Right lobe of liver (tissue), 6 donors: ENCODE measurements at regions not wholly inside any gene's neighbourhood (a gene's known extent, or its start where the extent isn't known, plus 50 kb on each side); places are given as distances from the start of the nearest gene placed in this dataset.

Experiments used
- ATAC-seq, 4 donors: fragments of 200-7000 bp; cut with Tn5 transposase; one replicate each; pipeline ENCODE4 v1.9.1; 2020; ENCODE audit warnings: mild to moderate bottlenecking in 4 of 4, moderate library complexity in 4 of 4
- DNase-seq, 3 donors: peaks; one replicate each; pipeline ENCODE4 v3.0.0-alpha.2; 2020
- H3K27ac ChIP-seq, 3 donors: fragments of 200-600 bp; one replicate each; pipeline ENCODE4 v1.8.0; 2022
- H3K27me3 ChIP-seq, 2 donors: fragments of 200-600 bp; one replicate each; pipeline ENCODE4 v1.8.0; 2022
- H3K36me3 ChIP-seq, 4 donors: fragments of 200-600 bp; sonication (generic) in 1 of 4; one replicate each; pipeline versions ENCODE4 v1.5.1 to v1.8.0; 2017 to 2022; ENCODE audit warnings: control low read depth in 1 of 4
- H3K4me1 ChIP-seq, 4 donors: fragments of 200-600 bp; sonication (generic) in 1 of 4; one replicate each; pipeline versions ENCODE4 v1.5.1 to v1.8.0; 2017 to 2022; ENCODE audit warnings: control low read depth in 1 of 4
- H3K4me3 ChIP-seq, 3 donors: fragments of 200-600 bp; one replicate each; pipeline ENCODE4 v1.8.0; 2022
- H3K9me3 ChIP-seq, 4 donors: fragments of 200-600 bp; sonication (generic) in 1 of 4; one replicate each; pipeline versions ENCODE4 v1.5.1 to v1.8.0; 2017 to 2022; ENCODE audit warnings: control low read depth in 1 of 4
- POLR2A ChIP-seq: fragments of 450-650 bp; IDR thresholded peaks from one replicate; pipeline ENCODE4 v1.6.1; 2017; ENCODE audit warnings: antibody characterized with exemption, mild to moderate bottlenecking
- WGBS: methylation state at CpG from one replicate; pipeline ENCODE4 v1.1.6; 2018; ENCODE audit warnings: low coverage, low lambda C conversion rate; ENCODE audit not compliant: insufficient coverage; ENCODE audit errors: missing lambda C conversion rate; 5-methylcytosine and 5-hydroxymethylcytosine counted together
- intact Hi-C, 2 donors: fragments of 100-400 bp; cut with DNase I; formaldehyde crosslinking; loops; one replicate each; pipeline versions ENCODE4 v1.11.2 to v1.14.1; 2022
- TF ChIP-seq, protein P1 (sequence below), 4 donors: fragments of 200-600 bp in 3 of 4; fragments of 450-650 bp in 1 of 4; IDR thresholded peaks; one replicate each; pipeline versions ENCODE4 v1.5.1 to v1.8.0; 2016 to 2022; ENCODE audit warnings: antibody characterized with exemption in 4 of 4, mild to moderate bottlenecking in 2 of 4
- donor health status: DM: no; HTN: yes; CAD: no.
- donor health status: DM: no; HTN: no; CAD: no.
- donor health status: DM: no; HTN: no; CAD: no.
- donor health status: DM: no; HTN: yes; CAD: no.
- donor health status: DM: no; HTN: yes; CAD: no.

GRCh38 chr15:79623488-79623887 is 191.4 kb downstream of the MINAR1 start:
- Histone ChIP-seq H3K36me3 (no peaks in the 10 kb centered on the region), H3K27me3 (no peaks in the 10 kb centered on the region), H3K27ac (no peak overlapping the region), H3K4me3 (no peak overlapping the region), H3K4me1 (no peaks in the 10 kb centered on the region), H3K9me3 (no peaks in the 10 kb centered on the region)
- DNase-seq (no peak), ATAC-seq (no peak)
- no peak for TF ChIP-seq POLR2A
- TF ChIP-seq, protein P1, sequence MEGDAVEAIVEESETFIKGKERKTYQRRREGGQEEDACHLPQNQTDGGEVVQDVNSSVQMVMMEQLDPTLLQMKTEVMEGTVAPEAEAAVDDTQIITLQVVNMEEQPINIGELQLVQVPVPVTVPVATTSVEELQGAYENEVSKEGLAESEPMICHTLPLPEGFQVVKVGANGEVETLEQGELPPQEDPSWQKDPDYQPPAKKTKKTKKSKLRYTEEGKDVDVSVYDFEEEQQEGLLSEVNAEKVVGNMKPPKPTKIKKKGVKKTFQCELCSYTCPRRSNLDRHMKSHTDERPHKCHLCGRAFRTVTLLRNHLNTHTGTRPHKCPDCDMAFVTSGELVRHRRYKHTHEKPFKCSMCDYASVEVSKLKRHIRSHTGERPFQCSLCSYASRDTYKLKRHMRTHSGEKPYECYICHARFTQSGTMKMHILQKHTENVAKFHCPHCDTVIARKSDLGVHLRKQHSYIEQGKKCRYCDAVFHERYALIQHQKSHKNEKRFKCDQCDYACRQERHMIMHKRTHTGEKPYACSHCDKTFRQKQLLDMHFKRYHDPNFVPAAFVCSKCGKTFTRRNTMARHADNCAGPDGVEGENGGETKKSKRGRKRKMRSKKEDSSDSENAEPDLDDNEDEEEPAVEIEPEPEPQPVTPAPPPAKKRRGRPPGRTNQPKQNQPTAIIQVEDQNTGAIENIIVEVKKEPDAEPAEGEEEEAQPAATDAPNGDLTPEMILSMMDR (IDR thresholded peaks at IDR 0.05), result no peak
- intact Hi-C loops, result no loop called here
- 71% methylated on average over 1 of the region's 1 CpG for WGBS

- Histone ChIP-seq H3K4me1 (peaks cover 0 to 4% (median 0%) of the 10 kb centered on the region in 4 donors), H3K9me3 (no peaks in the 10 kb centered on the region), H3K27ac (no peak overlapping the region), H3K36me3 (no peaks in the 10 kb centered on the region), H3K4me3 (no peak overlapping the region), H3K27me3 (no peaks in the 10 kb centered on the region)
- DNase-seq (no peak), ATAC-seq (no peak)
- intact Hi-C loops, result no loop called here
- TF ChIP-seq, protein P1 (IDR thresholded peaks at IDR 0.05), result no peak
- no peak for TF ChIP-seq POLR2A
- WGBS, result no CpG with 5 or more reads among the region's 5 CpGs
These were observed 197.6 kb downstream of the MINAR1 start for GRCh38 chr15:79629687-79630086.

DNA sequence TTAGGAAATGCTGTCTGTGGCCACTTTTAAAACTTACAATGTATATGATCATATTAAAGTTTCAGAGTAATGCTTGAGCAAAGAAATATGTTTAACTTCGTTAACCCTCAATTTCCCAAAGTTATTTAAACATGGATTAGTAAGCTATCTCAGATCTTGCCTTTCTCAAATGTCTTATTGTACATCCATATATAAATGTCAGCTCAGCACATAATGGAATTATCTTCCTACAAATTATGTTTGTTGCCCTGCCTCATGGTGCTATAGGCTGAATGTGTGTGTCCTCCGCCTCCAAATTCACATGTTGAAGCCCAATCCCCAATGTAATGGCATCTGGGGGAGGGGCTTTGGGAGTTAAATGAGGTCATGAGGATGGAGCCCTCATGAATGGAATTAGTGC is 200.3 kb downstream of the MINAR1 start:
- Histone ChIP-seq H3K36me3 (no peaks in the 10 kb centered on the region), H3K27ac (no peak overlapping the region), H3K4me3 (no peak overlapping the region), H3K4me1 (peaks cover 0 to 13% (median 3%) of the 10 kb centered on the region in 4 donors), H3K27me3 (no peaks in the 10 kb centered on the region), H3K9me3 (no peaks in the 10 kb centered on the region)
- no peak for ATAC-seq
- DNase-seq, result no peak
- intact Hi-C loops, result no loop called here
- TF ChIP-seq POLR2A, result no peak
- TF ChIP-seq, protein P1 (IDR thresholded peaks at IDR 0.05), result no peak
- 76% methylated on average over 2 of the region's 2 CpGs for WGBS

- Histone ChIP-seq H3K4me1 (peaks cover 0 to 13% (median 3%) of the 10 kb centered on the region in 4 donors), H3K27me3 (no peaks in the 10 kb centered on the region), H3K27ac (peak overlapping the region in 2 of 3 donors; percentile 81), H3K4me3 (no peak overlapping the region), H3K36me3 (no peaks in the 10 kb centered on the region), H3K9me3 (no peaks in the 10 kb centered on the region)
- TF ChIP-seq, protein P1 (IDR thresholded peaks at IDR 0.05), result no peak
- peak; percentile 15 for TF ChIP-seq POLR2A
- peak; percentile 97 to 98 (median 98) for ATAC-seq
- DNase-seq, result peak; percentile 38 to 62 (median 54)
- WGBS, result 31% methylated on average over 2 of the region's 3 CpGs
- intact Hi-C loops, result no loop called here
These were observed 203.1 kb downstream of the MINAR1 start for GRCh38 chr15:79635149-79635771.
